Activated CD8-positive, alpha-beta T cell treated with anti-CD3 and anti-CD28 coated beads, Interleukin-2, amount 10 ng/mL, durations not matched to agents 7 days and 5 days (primary cell): ENCODE measurements at regions not wholly inside any gene's neighbourhood (a gene's known extent, or its start where the extent isn't known, plus 50 kb on each side); places are given as distances from the start of the nearest gene placed in this dataset.

Source experiments
- ATAC-seq: fragments of 150-1000 bp; cut with Tn5 transposase; one replicate; pipeline ENCODE4 v1.10.0; 2021; ENCODE audit warnings: moderate library complexity
- CTCF ChIA-PET: fragments of 350-600 bp; sonication (Branson Sonifier 250); formaldehyde crosslinking; loops from one replicate; lab custom pipeline; 2021; ENCODE audit warnings: antibody characterized with exemption; lab: Charles Lee
- POLR2A ChIA-PET: fragments of 350-600 bp; sonication (Branson Sonifier 250); formaldehyde crosslinking; loops from one replicate; lab custom pipeline; 2021; ENCODE audit warnings: antibody characterized with exemption; lab: Charles Lee
- DNase-seq: peaks from one replicate; pipeline ENCODE4 v3.0.0-alpha.2; 2020
- H3K27ac Mint-ChIP-seq: one replicate; pipeline ENCODE4 v1.8.0; 2021; ENCODE audit warnings: mild to moderate bottlenecking, mixed read lengths
- H3K27me3 Mint-ChIP-seq: one replicate; pipeline ENCODE4 v1.8.0; 2021; ENCODE audit warnings: low read depth, mixed read lengths
- H3K36me3 Mint-ChIP-seq: one replicate; pipeline ENCODE4 v1.8.0; 2021; ENCODE audit warnings: low read depth, mixed read lengths
- H3K4me1 Mint-ChIP-seq: one replicate; pipeline ENCODE4 v1.8.0; 2021; ENCODE audit warnings: low read depth, mixed read lengths
- H3K4me3 Mint-ChIP-seq: one replicate; pipeline ENCODE4 v1.8.0; 2021; ENCODE audit warnings: mild to moderate bottlenecking, mixed read lengths
- H3K9me3 Mint-ChIP-seq: one replicate; pipeline ENCODE4 v1.8.0; 2022; ENCODE audit warnings: mixed read lengths; ENCODE audit not compliant: insufficient read depth

DNA sequence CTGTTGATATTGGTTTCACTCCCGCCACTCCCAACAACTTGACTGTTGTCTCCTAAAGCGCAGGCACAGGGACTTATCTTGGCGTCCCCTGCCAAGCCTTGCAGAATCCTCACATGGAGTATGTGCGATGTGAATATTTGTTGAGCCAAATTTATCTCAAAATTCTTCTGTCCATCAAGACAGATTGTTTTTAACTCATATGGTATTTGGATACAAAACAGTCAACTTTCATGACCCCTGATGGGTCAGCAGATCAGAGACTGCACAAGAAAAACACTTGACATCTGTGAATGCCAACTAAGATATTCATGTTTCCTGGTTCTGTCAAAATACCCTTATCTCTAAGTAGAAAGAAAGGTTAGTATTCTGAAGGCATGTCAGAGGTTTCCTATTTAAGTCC lies 221.7 kb upstream of the BLID start:
- H3K4me1 Mint-ChIP-seq = no peaks in the 10 kb centered on the region

DNA sequence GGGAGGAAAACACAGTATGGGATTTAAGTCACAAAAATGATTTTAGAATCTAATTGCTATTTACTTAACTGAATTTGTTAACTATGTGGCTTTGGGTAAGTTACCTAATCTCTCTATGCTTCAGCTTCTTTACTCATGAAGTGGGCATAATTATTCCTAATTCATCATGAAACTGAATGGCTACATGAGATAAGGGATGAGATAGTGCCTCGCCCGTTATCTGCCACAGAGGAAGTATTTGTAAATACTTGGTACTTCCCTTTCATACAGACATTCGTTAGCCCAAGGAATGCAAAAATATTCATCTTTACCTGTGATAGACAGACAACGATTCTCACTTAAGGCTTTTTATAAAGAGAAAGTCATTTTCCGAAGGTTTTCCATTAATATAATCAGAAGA lies 221.2 kb upstream of the BLID start:
- Mint-ChIP-seq H3K4me1 (no peaks in the 10 kb centered on the region), H3K4me3 (no peak overlapping the region), H3K27ac (no peak overlapping the region), H3K9me3 (no peaks in the 10 kb centered on the region), H3K36me3 (no peaks in the 10 kb centered on the region), H3K27me3 (no peaks in the 10 kb centered on the region)
- DNase-seq (no peak), ATAC-seq (no peak)
- POLR2A ChIA-PET = no interaction called here
- CTCF ChIA-PET = no interaction called here

More for the DNA sequence above, 221.7 kb upstream of the BLID start:
- Mint-ChIP-seq H3K36me3 (no peaks in the 10 kb centered on the region), H3K4me3 (no peak overlapping the region), H3K27ac (no peak overlapping the region), H3K27me3 (no peaks in the 10 kb centered on the region), H3K9me3 (no peaks in the 10 kb centered on the region)
- ChIA-PET POLR2A (no interaction called here), CTCF (no interaction called here)
- ATAC-seq (no peak), DNase-seq (no peak)

DNA sequence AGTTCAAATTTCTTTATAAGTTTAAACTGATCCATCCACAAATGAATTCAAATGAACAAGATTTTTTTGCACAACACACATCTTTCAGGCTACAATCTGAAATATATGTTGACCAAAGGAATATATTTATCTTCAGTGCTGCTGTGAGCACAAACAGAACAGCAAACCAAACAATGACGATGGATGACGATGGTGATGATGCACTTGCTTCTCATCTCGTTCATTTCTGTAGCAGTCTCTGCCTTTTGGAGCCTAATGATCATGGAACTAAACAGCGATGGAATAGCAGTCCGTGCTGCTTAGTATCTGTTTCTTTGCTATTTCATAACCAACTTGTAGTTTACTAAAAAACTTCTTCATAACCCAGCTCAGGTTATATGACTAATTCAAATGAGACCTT lies 220.7 kb upstream of the BLID start:
- DNase-seq (no peak), ATAC-seq (no peak)
- Mint-ChIP-seq H3K9me3 (no peaks in the 10 kb centered on the region), H3K36me3 (no peaks in the 10 kb centered on the region), H3K27ac (no peak overlapping the region), H3K27me3 (no peaks in the 10 kb centered on the region), H3K4me1 (no peaks in the 10 kb centered on the region), H3K4me3 (no peak overlapping the region)
- CTCF ChIA-PET = no interaction called here
- POLR2A ChIA-PET = no interaction called here

DNA sequence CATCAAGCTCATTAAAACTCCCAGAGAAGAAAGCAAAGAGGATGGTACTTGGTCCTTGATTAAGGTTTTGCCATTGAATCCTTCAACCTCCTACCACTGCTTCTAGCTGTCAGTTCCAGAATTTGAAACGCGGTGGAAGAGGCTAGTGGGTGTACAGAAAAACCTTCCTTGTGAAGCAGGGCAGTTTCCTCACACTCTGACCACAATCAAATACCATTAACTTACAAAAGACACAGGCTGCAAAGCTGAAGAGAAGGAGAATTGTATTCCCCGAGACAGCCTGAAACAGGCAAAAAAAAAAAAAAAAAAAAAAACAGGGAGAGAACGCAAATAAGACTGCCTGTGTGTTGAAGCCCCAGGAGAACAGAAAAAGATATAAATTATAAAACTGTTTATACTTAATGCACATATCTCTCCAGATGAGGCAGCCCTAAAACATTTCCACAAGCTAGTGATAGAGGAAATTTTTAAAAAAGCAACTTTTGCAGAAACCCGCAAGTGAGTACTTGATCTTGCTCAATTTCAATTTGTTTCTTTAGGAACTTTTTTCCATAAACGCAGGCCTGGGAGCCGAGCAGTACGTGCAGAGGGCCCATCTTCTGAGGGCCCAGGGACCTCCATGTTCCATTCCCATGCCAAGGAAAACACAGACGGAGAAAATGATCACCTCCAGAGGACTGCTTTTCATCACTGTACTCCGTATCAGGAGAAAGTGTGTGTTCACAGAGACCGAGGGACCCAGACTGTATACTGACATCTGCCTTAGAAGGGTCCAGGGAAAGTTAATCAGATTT lies 218.7 kb upstream of the BLID start:
- no peak for ATAC-seq
- H3K4me3 Mint-ChIP-seq = no peak overlapping the region
- H3K27me3 Mint-ChIP-seq = no peaks in the 10 kb centered on the region
- DNase-seq = no peak
- no peak overlapping the region for H3K27ac Mint-ChIP-seq
- H3K36me3 Mint-ChIP-seq = no peaks in the 10 kb centered on the region
- CTCF ChIA-PET = no interaction called here
- H3K4me1 Mint-ChIP-seq = no peaks in the 10 kb centered on the region
- POLR2A ChIA-PET = no interaction called here
- H3K9me3 Mint-ChIP-seq = no peaks in the 10 kb centered on the region

DNA sequence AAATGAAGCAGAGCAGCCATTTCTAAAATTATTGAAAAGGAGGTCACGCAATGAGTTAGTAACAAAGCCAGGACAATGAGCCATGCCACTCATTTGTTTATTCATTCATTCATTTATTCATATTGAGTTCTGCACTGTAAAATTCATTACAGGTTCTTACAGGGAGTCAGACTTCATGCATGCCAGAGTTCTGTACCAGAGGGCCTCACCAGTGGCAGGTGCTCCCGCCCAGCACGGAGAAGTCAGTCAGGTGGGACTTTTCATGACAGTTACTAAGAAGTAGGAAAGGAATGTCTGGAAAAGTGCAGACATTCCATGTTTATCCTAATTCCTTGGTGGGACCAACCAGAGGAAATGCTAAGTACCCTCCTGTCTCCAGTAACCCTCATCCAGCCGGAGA lies 217.5 kb upstream of the BLID start:
- Mint-ChIP-seq H3K27me3 (no peaks in the 10 kb centered on the region), H3K4me3 (no peak overlapping the region), H3K36me3 (no peaks in the 10 kb centered on the region), H3K4me1 (no peaks in the 10 kb centered on the region), H3K27ac (no peak overlapping the region), H3K9me3 (no peaks in the 10 kb centered on the region)
- no peak for DNase-seq
- CTCF ChIA-PET = no interaction called here
- POLR2A ChIA-PET = no interaction called here
- ATAC-seq = no peak

DNA sequence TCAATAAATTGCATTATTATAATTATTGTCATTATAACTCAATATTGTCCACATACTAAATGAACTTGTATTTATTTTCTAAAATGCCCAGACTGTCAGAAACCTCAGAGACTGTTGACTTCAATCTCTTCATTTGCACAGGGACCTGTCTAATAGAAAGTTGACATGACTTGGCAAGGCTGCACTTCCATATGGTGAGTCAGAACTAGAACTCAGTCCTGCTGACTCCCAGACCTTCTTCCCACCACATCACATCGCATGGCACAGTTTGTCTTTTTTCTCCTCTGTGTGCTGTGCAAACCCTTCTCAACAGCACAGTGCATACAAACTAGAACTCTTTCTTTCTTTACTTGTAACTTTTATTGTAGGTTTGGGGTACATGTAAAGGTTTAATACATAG lies 215.1 kb upstream of the BLID start:
- no peaks in the 10 kb centered on the region for H3K4me1 Mint-ChIP-seq
- no peaks in the 10 kb centered on the region for H3K9me3 Mint-ChIP-seq
- no peaks in the 10 kb centered on the region for H3K27me3 Mint-ChIP-seq
- DNase-seq (no peak), ATAC-seq (no peak)
- CTCF ChIA-PET = no interaction called here
- POLR2A ChIA-PET = no interaction called here
- H3K4me3 Mint-ChIP-seq = no peak overlapping the region
- H3K36me3 Mint-ChIP-seq = no peaks in the 10 kb centered on the region
- no peak overlapping the region for H3K27ac Mint-ChIP-seq

DNA sequence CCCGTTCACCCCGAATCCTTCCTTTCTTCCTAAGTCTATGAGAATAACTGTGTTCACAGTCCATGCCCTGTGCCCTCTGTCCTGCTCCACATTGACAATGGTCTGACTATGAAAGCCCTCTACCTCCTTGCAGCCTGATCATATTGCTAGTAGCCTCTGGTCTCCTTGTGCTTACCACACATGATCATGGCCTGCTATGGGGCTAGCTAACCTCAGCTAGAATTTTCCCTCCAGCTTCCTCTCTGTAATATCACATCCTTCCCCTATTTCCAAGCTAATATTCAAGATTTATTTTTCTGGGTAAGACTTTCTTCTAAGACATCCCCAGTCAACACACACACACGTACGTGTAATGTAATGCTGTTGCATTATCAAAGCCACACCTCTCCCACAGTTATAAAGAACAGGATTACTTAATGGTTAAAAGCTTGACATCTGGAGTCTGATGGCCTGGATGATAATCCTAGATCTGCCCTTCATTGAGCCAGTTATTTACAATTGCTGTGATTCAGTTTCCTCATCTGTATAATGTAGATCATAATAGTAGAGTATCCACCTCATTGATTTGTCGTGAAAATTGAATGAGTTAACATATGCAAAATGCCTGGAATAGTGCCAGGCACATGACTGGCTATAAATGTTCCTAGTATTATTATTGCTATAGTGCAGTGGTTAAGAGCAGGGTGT lies 214.4 kb upstream of the BLID start:
- DNase-seq (no peak), ATAC-seq (no peak)
- Mint-ChIP-seq H3K4me1 (no peaks in the 10 kb centered on the region), H3K27me3 (no peaks in the 10 kb centered on the region), H3K36me3 (no peaks in the 10 kb centered on the region), H3K27ac (no peak overlapping the region), H3K4me3 (no peak overlapping the region), H3K9me3 (no peaks in the 10 kb centered on the region)
- ChIA-PET CTCF (no interaction called here), POLR2A (no interaction called here)

DNA sequence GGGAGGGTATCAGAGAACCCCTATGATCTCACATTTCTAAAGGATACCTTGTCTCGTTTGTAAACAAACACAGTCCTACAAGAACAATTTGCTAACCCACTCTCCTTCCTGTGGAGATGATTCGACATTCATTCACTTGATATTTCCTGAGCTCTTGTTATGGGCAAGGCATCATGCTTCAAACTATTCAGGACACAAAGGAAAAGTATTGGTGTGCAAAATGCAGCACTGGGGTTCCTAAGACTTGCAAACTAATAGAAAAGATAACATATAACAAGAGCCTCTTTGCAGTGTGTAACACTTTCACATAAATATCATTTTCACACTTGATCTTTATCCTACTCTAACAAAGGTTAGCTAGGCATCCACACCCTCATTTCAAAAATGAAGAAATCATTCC lies 211.5 kb upstream of the BLID start:
- no peak overlapping the region for H3K4me3 Mint-ChIP-seq
- ChIA-PET POLR2A (no interaction called here), CTCF (no interaction called here)
- H3K27ac Mint-ChIP-seq = no peak overlapping the region
- no peak for ATAC-seq
- no peak for DNase-seq
- no peaks in the 10 kb centered on the region for H3K4me1 Mint-ChIP-seq
- no peaks in the 10 kb centered on the region for H3K9me3 Mint-ChIP-seq
- H3K27me3 Mint-ChIP-seq = no peaks in the 10 kb centered on the region
- H3K36me3 Mint-ChIP-seq = no peaks in the 10 kb centered on the region

DNA sequence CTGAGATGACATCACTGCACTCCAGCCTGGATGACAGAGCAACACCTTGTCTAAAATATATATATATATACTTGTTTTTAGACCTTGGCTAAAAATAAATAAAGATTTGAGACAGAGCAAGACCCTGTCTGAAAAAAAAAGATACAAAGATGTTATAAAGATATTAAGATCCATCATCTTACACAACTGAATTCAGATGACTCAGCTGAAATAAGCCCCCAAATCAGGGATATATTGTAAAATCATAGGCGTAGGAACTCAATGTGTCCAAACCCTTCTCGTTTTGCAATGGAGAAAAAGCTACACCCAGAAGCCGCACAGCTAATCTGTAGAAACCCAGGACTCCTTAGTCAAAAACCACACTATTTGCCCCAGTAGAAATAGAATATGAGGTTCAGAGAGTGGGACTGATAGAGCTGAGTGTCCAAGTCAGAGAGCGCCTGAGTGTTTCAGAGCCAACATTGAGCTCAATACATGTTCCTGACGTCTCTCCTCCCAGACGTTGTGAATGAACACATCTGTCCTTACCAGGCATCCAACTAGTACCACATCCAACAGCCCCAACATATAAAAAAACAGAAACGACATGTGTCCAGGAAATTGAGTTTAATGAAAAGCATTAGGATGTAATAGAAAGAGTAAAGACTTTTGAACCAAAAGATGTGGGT lies 207.9 kb upstream of the BLID start:
- DNase-seq (no peak), ATAC-seq (no peak)
- H3K4me1 Mint-ChIP-seq = no peaks in the 10 kb centered on the region
- CTCF ChIA-PET = no interaction called here
- no peak overlapping the region for H3K27ac Mint-ChIP-seq
- H3K4me3 Mint-ChIP-seq = no peak overlapping the region
- H3K9me3 Mint-ChIP-seq = no peaks in the 10 kb centered on the region
- H3K36me3 Mint-ChIP-seq = no peaks in the 10 kb centered on the region
- no peaks in the 10 kb centered on the region for H3K27me3 Mint-ChIP-seq
- POLR2A ChIA-PET = interaction anchor here (0.6 kb wide), 1 partner anchor 15 kb away, joined by 3 read pairs; no protein-coding TSS in a partner anchor

DNA sequence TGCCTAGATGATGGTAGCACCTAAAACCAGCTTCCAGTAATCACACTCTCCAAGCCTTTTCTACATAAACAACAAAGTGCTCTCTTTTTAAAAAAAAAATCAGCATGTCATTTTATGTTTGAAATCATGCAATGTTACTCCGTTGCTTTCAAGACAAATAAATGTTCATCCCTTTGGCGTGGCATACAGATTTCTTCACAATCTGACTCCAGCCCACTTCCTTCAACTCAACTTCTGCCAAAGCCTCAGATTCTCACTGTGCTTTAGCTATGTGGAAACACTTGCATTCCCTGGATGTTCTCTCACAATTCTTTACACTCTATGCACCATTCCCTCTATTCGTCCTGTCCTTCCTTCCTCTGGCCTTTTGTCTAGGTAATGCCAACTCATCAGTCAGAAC lies 206.3 kb upstream of the BLID start:
- no peak overlapping the region for H3K27ac Mint-ChIP-seq
- CTCF ChIA-PET = no interaction called here
- ATAC-seq (no peak), DNase-seq (no peak)
- no peak overlapping the region for H3K4me3 Mint-ChIP-seq
- POLR2A ChIA-PET = no interaction called here
- no peaks in the 10 kb centered on the region for H3K4me1 Mint-ChIP-seq
- H3K9me3 Mint-ChIP-seq = no peaks in the 10 kb centered on the region
- no peaks in the 10 kb centered on the region for H3K27me3 Mint-ChIP-seq
- H3K36me3 Mint-ChIP-seq = no peaks in the 10 kb centered on the region

DNA sequence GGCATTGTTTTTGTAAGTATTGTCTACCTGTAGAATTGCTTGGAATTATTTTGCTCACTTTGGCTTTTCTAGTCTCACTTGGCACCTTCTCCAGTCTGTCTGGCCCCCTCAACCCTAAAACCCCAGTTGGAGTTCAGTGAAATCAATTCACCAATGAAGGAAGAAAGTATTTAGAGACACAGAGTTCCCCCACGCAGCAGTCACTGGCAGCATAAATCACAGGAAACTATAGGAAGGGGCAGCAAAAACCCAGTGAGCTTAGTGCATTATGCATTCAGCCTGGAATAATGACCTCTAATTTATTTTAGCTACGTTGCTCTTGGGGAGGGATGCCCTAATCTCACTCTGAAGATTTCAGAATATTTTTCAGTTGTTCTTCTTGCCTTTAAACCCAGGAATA lies 204.7 kb upstream of the BLID start:
- DNase-seq (no peak), ATAC-seq (no peak)
- Mint-ChIP-seq H3K36me3 (no peaks in the 10 kb centered on the region), H3K4me1 (no peaks in the 10 kb centered on the region), H3K9me3 (no peaks in the 10 kb centered on the region), H3K27me3 (no peaks in the 10 kb centered on the region), H3K4me3 (no peak overlapping the region), H3K27ac (no peak overlapping the region)
- CTCF ChIA-PET = no interaction called here
- POLR2A ChIA-PET = no interaction called here
